Suprapubic skin (tissue), 4 donors: ENCODE measurements at regions not wholly inside any gene's neighbourhood (a gene's known extent, or its start where the extent isn't known, plus 50 kb on each side); places are given as distances from the start of the nearest gene placed in this dataset.

Source experiments
- CTCF ChIP-seq, 2 donors: fragments of 200-600 bp in 1 of 2; fragments of 450-650 bp in 1 of 2; sonication (generic) in 1 of 2; IDR thresholded peaks; one replicate each; pipeline ENCODE4 v1.5.1; 2016 to 2019; ENCODE audit warnings: antibody characterized with exemption in 2 of 2, mild to moderate bottlenecking in 1 of 2, moderate library complexity in 1 of 2
- POLR2A ChIP-seq, 2 donors: fragments of 450-650 bp; IDR thresholded peaks; one replicate each; pipeline ENCODE4 v1.6.1; 2017; ENCODE audit warnings: antibody characterized with exemption in 2 of 2, mild to moderate bottlenecking in 2 of 2, moderate library complexity in 2 of 2
- POLR2AphosphoS5 ChIP-seq, 3 donors: sonication (generic); formaldehyde crosslinking; IDR thresholded peaks; one replicate each; pipeline ENCODE4 v1.6.1; 2017; ENCODE audit warnings: antibody characterized with exemption in 3 of 3

GRCh38 chr12:87921621-87922020 is 107.6 kb downstream of the C12orf50 start:
- TF ChIP-seq POLR2A (IDR thresholded peaks at IDR 0.05) = no peak
- no peak for TF ChIP-seq CTCF (IDR thresholded peaks at IDR 0.05)
- TF ChIP-seq POLR2AphosphoS5 (IDR thresholded peaks at IDR 0.05) = no peak
